HCT116 (cell line): ENCODE measurements at regions not wholly inside any gene's neighbourhood (a gene's known extent, or its start where the extent isn't known, plus 50 kb on each side); places are given as distances from the start of the nearest gene placed in this dataset.

Experiments used
- ATAC-seq: fragments of 200-7000 bp; cut with Tn5 transposase; 2 replicates; pipeline ENCODE4 v1.9.1; 2020; ENCODE audit warnings: mild to moderate bottlenecking, moderate library complexity
- BruUV-seq: library from RNA; stranded (reverse); fragments of 400-500 nt; replicated peaks from 2 replicates; lab custom pipeline; 2021; lab: Mats Ljungman, UMichigan
- CTCF ChIA-PET: fragments of 300-600 bp; sonication (Branson Sonifier 250); formaldehyde crosslinking; loops from one replicate; lab custom pipeline; 2021; ENCODE audit warnings: antibody characterized with exemption; lab: Charles Lee
- POLR2A ChIA-PET: fragments of 300-600, 350-600 bp; sonication (Branson Sonifier 250); formaldehyde crosslinking; loops from one replicate; lab custom pipeline; 2021; ENCODE audit warnings: antibody characterized with exemption; lab: Charles Lee
- RAD21 ChIA-PET, 2 experiments: fragments of 300-600 bp; sonication (Branson Sonifier 250); formaldehyde crosslinking; loops; one replicate each; lab custom pipeline; 2023; ENCODE audit warnings: low total read pairs in 2 of 2; ENCODE audit not compliant: uncharacterized antibody in 2 of 2, unreplicated experiment in 2 of 2, low non-redundant PET in 1 of 2; lab: Charles Lee
- DNase-seq: peaks from one replicate; pipeline ENCODE4 v3.0.0-alpha.2; 2010; ENCODE audit warnings: low read depth, low spot score
- H2AFZ ChIP-seq: fragments of 200-600 bp; shearing (Covaris generic), sonication (generic); 2 replicates; pipeline ENCODE4 v1.6.1; 2017; ENCODE audit warnings: low read depth, mixed run types, mixed read lengths, antibody characterized with exemption, low read length; ENCODE audit not compliant: poor library complexity, severe bottlenecking
- H3K27ac ChIP-seq: 2 replicates; pipeline ENCODE4 v1.5.1; 2012; ENCODE audit warnings: low read depth, low read length
- H3K27me3 ChIP-seq: fragments of 200-600 bp; sonication (generic); 2 replicates; pipeline ENCODE4 v1.6.1; 2016; ENCODE audit warnings: mixed run types, low read length, mixed read lengths; ENCODE audit not compliant: insufficient read depth
- H3K36me3 ChIP-seq, 2 experiments: fragments of 200-500 bp in 1 of 2; fragments of 200-600 bp in 1 of 2; sonication (Bioruptor generic) in 1 of 2; sonication (generic) in 1 of 2; 2 replicates each; pipeline versions ENCODE4 v1.5.1 to v1.6.1; 2014 to 2016; ENCODE audit warnings: low read length in 2 of 2, inconsistent platforms in 1 of 2, mixed read lengths in 1 of 2, mixed run types in 1 of 2; ENCODE audit not compliant: insufficient read depth in 2 of 2, control insufficient read depth in 1 of 2
- H3K4me1 ChIP-seq, 2 experiments: fragments of 200-600 bp in 1 of 2; sonication (generic) in 1 of 2; 2 replicates each; pipeline versions ENCODE4 v1.5.1 to v1.6.1; 2012 to 2017; ENCODE audit warnings: low read length in 2 of 2, inconsistent platforms in 1 of 2, mild to moderate bottlenecking in 1 of 2, mixed read lengths in 1 of 2, mixed run types in 1 of 2, moderate library complexity in 1 of 2; ENCODE audit not compliant: insufficient read depth in 2 of 2, control insufficient read depth in 1 of 2
- H3K4me2 ChIP-seq: fragments of 200-600 bp; sonication (generic); 2 replicates; pipeline ENCODE4 v1.6.1; 2017; ENCODE audit warnings: mixed run types, low read length, mixed read lengths
- H3K4me3 ChIP-seq, 2 experiments: fragments of 200-600 bp in 1 of 2; sonication (generic) in 1 of 2; replicated peaks in 1 of 2; 2 replicates each; pipeline ENCODE4 v1.5.1; 2011 to 2016; ENCODE audit warnings: low read length in 2 of 2, control low read depth in 1 of 2, low read depth in 1 of 2, mild to moderate bottlenecking in 1 of 2, mixed read lengths in 1 of 2, mixed run types in 1 of 2
- H3K79me2 ChIP-seq: fragments of 200-600 bp; sonication (generic); 2 replicates; pipeline ENCODE4 v1.6.1; 2017; ENCODE audit warnings: mild to moderate bottlenecking, mixed run types, low read length, moderate library complexity, mixed read lengths; ENCODE audit not compliant: insufficient read depth
- H3K9ac ChIP-seq: fragments of 200-600 bp; sonication (generic); 2 replicates; pipeline ENCODE4 v1.6.1; 2016; ENCODE audit warnings: low read length, mixed read lengths
- H3K9me2 ChIP-seq: fragments of 200-600 bp; sonication (generic), shearing (Covaris generic); 2 replicates; pipeline ENCODE4 v1.6.1; 2017; ENCODE audit warnings: mixed run types, mild to moderate bottlenecking, moderate library complexity; ENCODE audit not compliant: insufficient read depth
- H3K9me3 ChIP-seq, 2 experiments: fragments of 200-500 bp in 1 of 2; fragments of 200-600 bp in 1 of 2; sonication (Bioruptor generic) in 1 of 2; sonication (generic) in 1 of 2; 2 replicates each; pipeline ENCODE4 v1.6.1; 2014 to 2017; ENCODE audit warnings: low read length in 2 of 2, mixed read lengths in 2 of 2, inconsistent platforms in 1 of 2, low read depth in 1 of 2, mild to moderate bottlenecking in 1 of 2, mixed run types in 1 of 2, moderate library complexity in 1 of 2; ENCODE audit not compliant: control insufficient read depth in 1 of 2, insufficient read depth in 1 of 2
- H4K20me1 ChIP-seq: fragments of 200-600 bp; sonication (generic), shearing (Covaris generic); 2 replicates; pipeline ENCODE4 v1.6.1; 2017; ENCODE audit warnings: mixed run types, mild to moderate bottlenecking, moderate library complexity; ENCODE audit not compliant: insufficient read depth
- CTCF ChIP-seq, 3 experiments: fragments of 200-600 bp in 1 of 3; sonication (generic) in 1 of 3; IDR thresholded peaks in 2 of 3; conservative IDR thresholded peaks in 1 of 3; 2 replicates each; pipeline ENCODE4 v1.5.1; 2012 to 2017; ENCODE audit warnings: low read depth in 2 of 3, low read length in 2 of 3, antibody characterized with exemption in 1 of 3, borderline replicate concordance in 1 of 3, control low read depth in 1 of 3, mild to moderate bottlenecking in 1 of 3, mixed read lengths in 1 of 3, mixed run types in 1 of 3, moderate library complexity in 1 of 3; ENCODE audit not compliant: insufficient read depth in 1 of 3
- EGR1 ChIP-seq: IDR thresholded peaks from 2 replicates; pipeline ENCODE4 v1.6.1; 2012; ENCODE audit warnings: low read depth
- ELF1 ChIP-seq: IDR thresholded peaks from 2 replicates; pipeline ENCODE4 v1.6.1; 2012; ENCODE audit warnings: low read depth, borderline replicate concordance
- EZH2 ChIP-seq: fragments of 200-600 bp; sonication (generic); IDR thresholded peaks from 2 replicates; pipeline ENCODE4 v1.6.1; 2017; ENCODE audit warnings: antibody characterized with exemption, mixed run types
- EZH2phosphoT487 ChIP-seq: fragments of 200-600 bp; IDR thresholded peaks from 2 replicates; pipeline ENCODE4 v1.6.1; 2018; ENCODE audit warnings: antibody characterized with exemption, borderline replicate concordance
- MAX ChIP-seq: IDR thresholded peaks from 2 replicates; pipeline ENCODE4 v1.6.1; 2012
- POLR2A ChIP-seq: IDR thresholded peaks from 2 replicates; pipeline ENCODE4 v1.7.0; 2011; ENCODE audit warnings: borderline replicate concordance; ENCODE audit not compliant: insufficient read depth, insufficient read length; ENCODE audit errors: extremely low read depth
- RAD21 ChIP-seq: IDR thresholded peaks from 2 replicates; pipeline ENCODE4 v1.6.1; 2012; ENCODE audit warnings: low read depth, mild to moderate bottlenecking
- SIN3A ChIP-seq: IDR thresholded peaks from 2 replicates; pipeline ENCODE4 v1.6.1; 2012; ENCODE audit warnings: low read depth
- SP1 ChIP-seq: IDR thresholded peaks from 2 replicates; pipeline ENCODE4 v1.6.1; 2012; ENCODE audit warnings: low read depth
- TCF7L2 ChIP-seq: IDR thresholded peaks from 2 replicates; pipeline ENCODE4 v1.7.0; 2011; ENCODE audit warnings: borderline replicate concordance, inconsistent platforms; ENCODE audit not compliant: insufficient read depth, insufficient read length; ENCODE audit errors: extremely low read depth
- YY1 ChIP-seq: IDR thresholded peaks from 2 replicates; pipeline ENCODE4 v1.6.1; 2011; ENCODE audit warnings: low read length, low read depth, moderate library complexity, mild to moderate bottlenecking; ENCODE audit not compliant: insufficient replicate concordance; ENCODE audit errors: extremely low read depth
- ZBTB33 ChIP-seq: IDR thresholded peaks from 2 replicates; pipeline ENCODE4 v1.6.1; 2011; ENCODE audit warnings: mild to moderate bottlenecking, low read length, moderate library complexity; ENCODE audit not compliant: insufficient replicate concordance; ENCODE audit errors: extremely low read depth
- ZFX ChIP-seq: fragments of 450-650 bp; IDR thresholded peaks from 2 replicates; pipeline ENCODE4 v1.6.1; 2017
- ZNF274 ChIP-seq: fragments of 200-500 bp; sonication (Bioruptor generic); IDR thresholded peaks from 2 replicates; pipeline ENCODE4 v1.6.1; 2014; ENCODE audit warnings: mild to moderate bottlenecking, low read depth, low read length, inconsistent platforms
- intact Hi-C: fragments of 100-400 bp; cut with micrococcal nuclease; formaldehyde crosslinking; loops from 2 replicates; pipeline ENCODE4 v1.10.0; 2022
- TF ChIP-seq, protein P1 (sequence below): IDR thresholded peaks from 2 replicates; pipeline ENCODE4 v1.6.1; 2012; ENCODE audit warnings: low read depth

DNA sequence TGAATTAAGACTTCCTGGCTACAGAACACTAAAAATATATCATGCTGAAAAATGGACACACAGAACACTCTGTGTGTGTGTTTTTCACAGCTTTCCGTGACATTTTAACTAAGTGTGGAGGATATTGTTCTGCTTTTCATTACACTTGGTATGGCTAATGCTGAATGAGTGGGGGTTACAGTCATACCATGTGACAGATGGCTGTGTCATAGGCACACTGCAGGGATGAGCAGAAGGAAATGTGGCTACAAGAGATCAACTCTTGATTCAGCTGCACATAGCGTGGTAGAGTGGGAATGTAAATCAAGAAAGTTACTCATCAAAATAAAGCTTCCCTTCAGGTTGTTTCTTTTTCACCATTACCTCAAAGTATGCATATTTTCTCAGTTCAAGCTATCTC lies 669.8 kb downstream of the IQCM start:
- CTCF ChIA-PET: no interaction called here
- no peaks in the 10 kb centered on the region for H3K36me3 ChIP-seq
- no peaks in the 10 kb centered on the region for H3K9me3 ChIP-seq
- intact Hi-C loops: no loop called here
- H3K4me1 ChIP-seq: no peaks in the 10 kb centered on the region
- H3K27ac ChIP-seq: no peak overlapping the region
- no peak for TF ChIP-seq EZH2phosphoT487
- TF ChIP-seq MAX: no peak
- TF ChIP-seq YY1: no peak
- TF ChIP-seq TCF7L2: no peak
- no peak for TF ChIP-seq EZH2
- no peak for TF ChIP-seq POLR2A
- TF ChIP-seq ZNF274: no peak
- TF ChIP-seq RAD21: no peak
- no peak for TF ChIP-seq SP1
- TF ChIP-seq CTCF (IDR thresholded peaks at IDR 0.05 in 2 of 3, conservative IDR thresholded peaks at IDR 0.05 in 1 of 3; ENCODE audit: borderline replicate concordance in 1 of 3, insufficient read depth in 1 of 3, low read depth in 2 of 3, low read length in 2 of 3): no peak
- TF ChIP-seq ZBTB33: no peak
- TF ChIP-seq, protein P1, sequence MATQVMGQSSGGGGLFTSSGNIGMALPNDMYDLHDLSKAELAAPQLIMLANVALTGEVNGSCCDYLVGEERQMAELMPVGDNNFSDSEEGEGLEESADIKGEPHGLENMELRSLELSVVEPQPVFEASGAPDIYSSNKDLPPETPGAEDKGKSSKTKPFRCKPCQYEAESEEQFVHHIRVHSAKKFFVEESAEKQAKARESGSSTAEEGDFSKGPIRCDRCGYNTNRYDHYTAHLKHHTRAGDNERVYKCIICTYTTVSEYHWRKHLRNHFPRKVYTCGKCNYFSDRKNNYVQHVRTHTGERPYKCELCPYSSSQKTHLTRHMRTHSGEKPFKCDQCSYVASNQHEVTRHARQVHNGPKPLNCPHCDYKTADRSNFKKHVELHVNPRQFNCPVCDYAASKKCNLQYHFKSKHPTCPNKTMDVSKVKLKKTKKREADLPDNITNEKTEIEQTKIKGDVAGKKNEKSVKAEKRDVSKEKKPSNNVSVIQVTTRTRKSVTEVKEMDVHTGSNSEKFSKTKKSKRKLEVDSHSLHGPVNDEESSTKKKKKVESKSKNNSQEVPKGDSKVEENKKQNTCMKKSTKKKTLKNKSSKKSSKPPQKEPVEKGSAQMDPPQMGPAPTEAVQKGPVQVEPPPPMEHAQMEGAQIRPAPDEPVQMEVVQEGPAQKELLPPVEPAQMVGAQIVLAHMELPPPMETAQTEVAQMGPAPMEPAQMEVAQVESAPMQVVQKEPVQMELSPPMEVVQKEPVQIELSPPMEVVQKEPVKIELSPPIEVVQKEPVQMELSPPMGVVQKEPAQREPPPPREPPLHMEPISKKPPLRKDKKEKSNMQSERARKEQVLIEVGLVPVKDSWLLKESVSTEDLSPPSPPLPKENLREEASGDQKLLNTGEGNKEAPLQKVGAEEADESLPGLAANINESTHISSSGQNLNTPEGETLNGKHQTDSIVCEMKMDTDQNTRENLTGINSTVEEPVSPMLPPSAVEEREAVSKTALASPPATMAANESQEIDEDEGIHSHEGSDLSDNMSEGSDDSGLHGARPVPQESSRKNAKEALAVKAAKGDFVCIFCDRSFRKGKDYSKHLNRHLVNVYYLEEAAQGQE: no peak
- TF ChIP-seq ELF1: no peak
- TF ChIP-seq EGR1: no peak
- TF ChIP-seq ZFX: no peak
- TF ChIP-seq SIN3A: no peak
- no peak overlapping the region for H3K9ac ChIP-seq
- POLR2A ChIA-PET: no interaction called here
- H3K4me2 ChIP-seq: no peak overlapping the region
- no peaks in the 10 kb centered on the region for H3K27me3 ChIP-seq
- H2AFZ ChIP-seq: no peak overlapping the region
- RAD21 ChIA-PET: no interaction called here
- ATAC-seq (no peak), DNase-seq (no peak)
- H3K79me2 ChIP-seq: no peaks in the 10 kb centered on the region
- no TSS peak for BruUV-seq
- no peak overlapping the region for H3K4me3 ChIP-seq
- no peaks in the 10 kb centered on the region for H4K20me1 ChIP-seq
- no peaks in the 10 kb centered on the region for H3K9me2 ChIP-seq
